ENCODE measurements at regions not wholly inside any gene's neighbourhood (a gene's known extent, or its start where the extent isn't known, plus 50 kb on each side); places are given as distances from the start of the nearest gene placed in this dataset.

- Mint-ChIP-seq H3K9me3 (peaks cover 24% of the 10 kb centered on the region), H3K4me3 (no peak overlapping the region), H3K27me3 (no peaks in the 10 kb centered on the region), H3K36me3 (peaks cover 6% of the 10 kb centered on the region), H3K4me1 (ENCODE audit: low read depth in 2 of 2) (no peaks in the 10 kb centered on the region), H3K27ac (no peak overlapping the region)
- ATAC-seq (no peak), DNase-seq (ENCODE audit: low spot score) (no peak)
Measured at GRCh38 chr4:62135565-62136156, 935.5 kb downstream of the ADGRL3 start.

GRCh38 chr4:62133977-62134376 lies 933.9 kb downstream of the ADGRL3 start:
- peaks cover 6% of the 10 kb centered on the region for H3K36me3 Mint-ChIP-seq
- DNase-seq (ENCODE audit: low spot score) (no peak), ATAC-seq (no peak)
- peaks cover 26% of the 10 kb centered on the region for H3K9me3 Mint-ChIP-seq
- H3K27ac Mint-ChIP-seq, result no peak overlapping the region
- H3K4me1 Mint-ChIP-seq (ENCODE audit: low read depth in 2 of 2), result no peaks in the 10 kb centered on the region
- H3K4me3 Mint-ChIP-seq, result no peak overlapping the region
- H3K27me3 Mint-ChIP-seq, result no peaks in the 10 kb centered on the region

GRCh38 chr4:62133101-62133897 lies 933.2 kb downstream of the ADGRL3 start:
- Mint-ChIP-seq H3K27ac (no peak overlapping the region), H3K9me3 (peaks cover 26% of the 10 kb centered on the region), H3K4me3 (no peak overlapping the region), H3K27me3 (no peaks in the 10 kb centered on the region), H3K36me3 (peaks cover 6% of the 10 kb centered on the region), H3K4me1 (ENCODE audit: low read depth in 2 of 2) (no peaks in the 10 kb centered on the region)
- DNase-seq (ENCODE audit: low spot score) (no peak), ATAC-seq (no peak)

GRCh38 chr4:62131049-62131448 lies 930.9 kb downstream of the ADGRL3 start:
- Mint-ChIP-seq H3K27me3 (no peaks in the 10 kb centered on the region), H3K9me3 (peaks cover 24% of the 10 kb centered on the region), H3K4me1 (ENCODE audit: low read depth in 2 of 2) (no peaks in the 10 kb centered on the region), H3K27ac (no peak overlapping the region), H3K4me3 (no peak overlapping the region), H3K36me3 (peaks cover 6% of the 10 kb centered on the region)
- ATAC-seq (no peak), DNase-seq (ENCODE audit: low spot score) (no peak)

GRCh38 chr4:62130637-62131036 lies 930.5 kb downstream of the ADGRL3 start:
- H3K36me3 Mint-ChIP-seq, result peaks cover 6% of the 10 kb centered on the region
- DNase-seq (ENCODE audit: low spot score) (no peak), ATAC-seq (no peak)
- H3K9me3 Mint-ChIP-seq, result peaks cover 22% of the 10 kb centered on the region
- H3K4me1 Mint-ChIP-seq (ENCODE audit: low read depth in 2 of 2), result no peaks in the 10 kb centered on the region
- H3K4me3 Mint-ChIP-seq, result no peak overlapping the region
- H3K27me3 Mint-ChIP-seq, result no peaks in the 10 kb centered on the region
- H3K27ac Mint-ChIP-seq, result no peak overlapping the region

- peaks cover 18% of the 10 kb centered on the region for H3K9me3 Mint-ChIP-seq
- H3K4me1 Mint-ChIP-seq (ENCODE audit: low read depth in 2 of 2), result no peaks in the 10 kb centered on the region
- DNase-seq (ENCODE audit: low spot score) (no peak), ATAC-seq (no peak)
- H3K4me3 Mint-ChIP-seq, result no peak overlapping the region
- H3K36me3 Mint-ChIP-seq, result peaks cover 6% of the 10 kb centered on the region
- no peak overlapping the region for H3K27ac Mint-ChIP-seq
- no peaks in the 10 kb centered on the region for H3K27me3 Mint-ChIP-seq
Measured at GRCh38 chr4:62130230-62130629, 930.1 kb downstream of the ADGRL3 start.
